KMS-11 (cell line): ENCODE measurements at regions not wholly inside any gene's neighbourhood (a gene's known extent, or its start where the extent isn't known, plus 50 kb on each side); places are given as distances from the start of the nearest gene placed in this dataset.

Source experiments
- H2AFZ ChIP-seq: fragments of 200-600 bp; sonication (generic); 2 replicates; pipeline ENCODE4 v1.6.1; 2016; ENCODE audit warnings: antibody characterized with exemption, mixed run types, low read depth
- H3K27ac ChIP-seq: fragments of 200-600 bp; sonication (generic); 2 replicates; pipeline ENCODE4 v1.6.1; 2016; ENCODE audit warnings: mild to moderate bottlenecking, mixed run types
- H3K27me3 ChIP-seq: fragments of 200-600 bp; sonication (generic); 2 replicates; pipeline ENCODE4 v1.6.1; 2017; ENCODE audit warnings: mild to moderate bottlenecking, low read depth, mixed run types, moderate library complexity; ENCODE audit not compliant: insufficient read depth
- H3K36me3 ChIP-seq: fragments of 200-600 bp; sonication (generic); 2 replicates; pipeline ENCODE4 v1.6.1; 2017; ENCODE audit warnings: mild to moderate bottlenecking, mixed run types; ENCODE audit not compliant: insufficient read depth
- H3K4me1 ChIP-seq: fragments of 200-600 bp; sonication (generic); 2 replicates; pipeline ENCODE4 v1.6.1; 2016; ENCODE audit warnings: mild to moderate bottlenecking, low read depth, mixed run types; ENCODE audit not compliant: poor library complexity, severe bottlenecking
- H3K4me2 ChIP-seq: fragments of 200-600 bp; sonication (generic); 2 replicates; pipeline ENCODE4 v1.7.0; 2016; ENCODE audit warnings: mild to moderate bottlenecking, mixed run types
- H3K4me3 ChIP-seq: fragments of 200-600 bp; sonication (generic); IDR thresholded peaks from 2 replicates; pipeline ENCODE4 v1.6.1; 2017; ENCODE audit warnings: low read depth, low read length, mixed read lengths; ENCODE audit not compliant: insufficient read depth
- H3K79me2 ChIP-seq: fragments of 200-600 bp; sonication (generic); 2 replicates; pipeline ENCODE4 v1.6.1; 2016; ENCODE audit warnings: low read depth, mixed run types; ENCODE audit not compliant: insufficient read depth
- H3K9ac ChIP-seq: fragments of 200-600 bp; sonication (generic); 2 replicates; pipeline ENCODE4 v1.6.1; 2016; ENCODE audit warnings: mild to moderate bottlenecking, mixed run types
- H4K20me1 ChIP-seq: fragments of 200-600 bp; sonication (generic); 2 replicates; pipeline ENCODE4 v1.6.1; 2016; ENCODE audit warnings: mild to moderate bottlenecking, mixed run types; ENCODE audit not compliant: insufficient read depth
- TF ChIP-seq, protein P1 (sequence below): fragments of 200-600 bp; sonication (generic); conservative IDR thresholded peaks from 2 replicates; pipeline ENCODE4 v1.6.1; 2017; ENCODE audit warnings: low read depth, mild to moderate bottlenecking, antibody characterized with exemption, low read length, moderate library complexity, mixed read lengths

DNA sequence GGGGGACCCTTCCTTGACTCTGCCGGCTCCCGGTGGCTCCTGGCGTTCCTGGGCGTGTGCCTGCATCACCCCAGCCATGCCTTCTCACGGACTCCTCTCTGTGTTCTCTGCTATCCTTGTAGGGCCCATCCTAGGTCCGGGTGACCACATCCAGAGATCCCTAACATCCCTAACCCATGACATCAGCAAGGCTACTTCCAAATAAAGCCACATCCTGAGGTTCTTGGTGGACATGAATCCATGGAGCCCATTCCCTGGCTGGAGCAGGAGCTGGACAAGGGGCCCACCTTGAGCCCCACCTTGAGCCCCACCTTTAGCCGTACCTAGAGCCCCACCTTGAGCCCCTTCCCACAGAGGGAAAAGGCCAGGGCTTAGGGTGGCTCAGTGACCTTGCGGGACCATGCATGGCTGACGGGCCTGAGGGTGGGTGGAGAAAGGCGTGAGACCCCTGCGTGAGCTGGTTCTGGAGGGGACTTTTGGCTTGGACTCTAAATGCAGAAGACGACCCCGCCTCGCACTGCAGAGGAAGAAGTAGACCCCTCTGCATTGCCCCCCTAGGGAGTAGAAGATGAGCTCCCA lies 58.5 kb upstream of the INPP5A start:
- Histone ChIP-seq H4K20me1 (no peaks in the 10 kb centered on the region), H3K4me1 (no peaks in the 10 kb centered on the region), H3K4me3 (no peak overlapping the region), H3K9ac (no peak overlapping the region), H3K27ac (no peak overlapping the region), H3K36me3 (no peaks in the 10 kb centered on the region), H3K27me3 (peaks cover 56% of the 10 kb centered on the region), H2AFZ (no peak overlapping the region), H3K4me2 (no peak overlapping the region), H3K79me2 (no peaks in the 10 kb centered on the region)
- TF ChIP-seq, protein P1, sequence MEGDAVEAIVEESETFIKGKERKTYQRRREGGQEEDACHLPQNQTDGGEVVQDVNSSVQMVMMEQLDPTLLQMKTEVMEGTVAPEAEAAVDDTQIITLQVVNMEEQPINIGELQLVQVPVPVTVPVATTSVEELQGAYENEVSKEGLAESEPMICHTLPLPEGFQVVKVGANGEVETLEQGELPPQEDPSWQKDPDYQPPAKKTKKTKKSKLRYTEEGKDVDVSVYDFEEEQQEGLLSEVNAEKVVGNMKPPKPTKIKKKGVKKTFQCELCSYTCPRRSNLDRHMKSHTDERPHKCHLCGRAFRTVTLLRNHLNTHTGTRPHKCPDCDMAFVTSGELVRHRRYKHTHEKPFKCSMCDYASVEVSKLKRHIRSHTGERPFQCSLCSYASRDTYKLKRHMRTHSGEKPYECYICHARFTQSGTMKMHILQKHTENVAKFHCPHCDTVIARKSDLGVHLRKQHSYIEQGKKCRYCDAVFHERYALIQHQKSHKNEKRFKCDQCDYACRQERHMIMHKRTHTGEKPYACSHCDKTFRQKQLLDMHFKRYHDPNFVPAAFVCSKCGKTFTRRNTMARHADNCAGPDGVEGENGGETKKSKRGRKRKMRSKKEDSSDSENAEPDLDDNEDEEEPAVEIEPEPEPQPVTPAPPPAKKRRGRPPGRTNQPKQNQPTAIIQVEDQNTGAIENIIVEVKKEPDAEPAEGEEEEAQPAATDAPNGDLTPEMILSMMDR = no peak

DNA sequence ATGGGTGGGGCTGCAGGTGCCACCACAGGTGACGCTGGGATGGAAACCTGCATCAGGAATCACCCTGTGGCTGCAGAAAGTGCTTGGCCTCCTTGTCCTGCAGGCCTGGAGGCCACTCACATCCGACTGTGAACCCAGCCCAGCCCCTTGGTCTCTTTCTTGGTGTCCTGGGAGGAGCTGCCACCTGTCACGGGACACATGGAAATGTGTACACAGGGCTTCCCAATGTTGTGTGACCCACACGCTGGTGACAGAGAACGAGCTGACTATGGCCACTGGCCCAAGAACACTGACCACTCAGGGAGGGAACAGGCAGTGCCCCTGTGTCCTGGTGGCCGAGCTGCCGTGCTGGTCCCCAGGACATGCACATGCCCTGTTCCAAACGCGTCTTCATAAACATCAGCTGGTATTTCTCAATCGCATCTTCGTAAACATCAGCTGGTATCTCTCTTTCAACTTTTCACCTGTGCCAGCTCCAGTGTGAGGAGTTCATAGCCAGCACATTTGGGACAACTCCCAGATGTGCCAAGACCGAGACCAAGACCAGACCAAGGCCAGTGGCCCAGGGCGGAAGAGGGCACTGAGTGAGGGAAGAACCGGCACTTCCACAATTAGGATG lies 57.9 kb upstream of the INPP5A start:
- H4K20me1 ChIP-seq = no peaks in the 10 kb centered on the region
- no peak overlapping the region for H3K9ac ChIP-seq
- no peaks in the 10 kb centered on the region for H3K4me1 ChIP-seq
- TF ChIP-seq, protein P1 = no peak
- no peaks in the 10 kb centered on the region for H3K36me3 ChIP-seq
- H3K4me3 ChIP-seq = no peak overlapping the region
- H3K4me2 ChIP-seq = no peak overlapping the region
- H3K27ac ChIP-seq = no peak overlapping the region
- H3K27me3 ChIP-seq = peaks cover 53% of the 10 kb centered on the region
- no peaks in the 10 kb centered on the region for H3K79me2 ChIP-seq
- no peak overlapping the region for H2AFZ ChIP-seq

DNA sequence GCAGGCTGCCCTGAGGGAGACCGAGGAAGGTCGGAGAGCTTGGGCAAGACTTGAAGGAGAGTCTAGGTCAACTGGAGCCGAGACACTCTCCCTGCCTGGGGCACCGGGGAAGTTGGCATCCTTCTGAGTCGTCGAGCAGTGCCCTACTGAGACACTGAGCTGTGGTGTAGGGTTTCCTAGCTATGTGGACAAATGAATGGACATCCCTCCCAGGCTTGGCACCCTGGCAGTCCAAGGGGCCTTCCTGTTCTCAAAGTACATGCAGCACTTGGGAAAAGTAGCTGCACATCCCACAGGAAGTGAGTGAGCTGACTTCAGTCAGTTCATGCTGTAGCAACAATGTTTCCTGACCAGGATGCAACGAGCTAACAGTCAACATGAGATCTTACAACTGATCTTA lies 57.2 kb upstream of the INPP5A start:
- H3K4me3 ChIP-seq = no peak overlapping the region
- no peak overlapping the region for H2AFZ ChIP-seq
- H3K4me1 ChIP-seq = no peaks in the 10 kb centered on the region
- TF ChIP-seq, protein P1 = no peak
- no peaks in the 10 kb centered on the region for H3K36me3 ChIP-seq
- no peak overlapping the region for H3K9ac ChIP-seq
- H3K27me3 ChIP-seq = peaks cover 55% of the 10 kb centered on the region
- H3K27ac ChIP-seq = no peak overlapping the region
- no peak overlapping the region for H3K4me2 ChIP-seq
- no peaks in the 10 kb centered on the region for H4K20me1 ChIP-seq
- no peaks in the 10 kb centered on the region for H3K79me2 ChIP-seq

DNA sequence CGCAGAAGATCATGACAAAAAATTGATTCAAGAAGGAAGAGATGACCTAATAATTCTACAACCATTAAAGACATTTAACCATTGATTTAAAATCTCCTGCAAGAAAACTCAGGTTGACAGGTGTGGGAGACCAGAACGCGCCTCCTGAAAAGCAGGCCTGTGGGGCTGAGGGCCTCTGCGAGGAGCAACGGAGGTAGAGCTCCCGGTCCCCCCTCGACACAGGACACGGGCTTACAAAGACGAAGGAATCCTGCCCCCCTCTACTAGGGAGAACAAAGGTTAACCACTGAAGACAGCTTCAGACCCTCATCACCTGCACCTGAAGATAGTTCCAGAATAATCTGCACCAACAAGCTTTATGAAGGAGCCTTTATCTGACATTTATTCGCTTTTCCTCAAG lies 55.9 kb upstream of the INPP5A start:
- Histone ChIP-seq H3K79me2 (no peaks in the 10 kb centered on the region), H3K27me3 (peaks cover 57% of the 10 kb centered on the region), H3K4me1 (no peaks in the 10 kb centered on the region), H3K36me3 (no peaks in the 10 kb centered on the region), H3K4me2 (no peak overlapping the region), H3K27ac (no peak overlapping the region), H4K20me1 (no peaks in the 10 kb centered on the region), H3K9ac (no peak overlapping the region), H2AFZ (no peak overlapping the region), H3K4me3 (no peak overlapping the region)
- TF ChIP-seq, protein P1 = no peak
